Left ventricle myocardium inferior (tissue), 1 donor: ENCODE measurements at regions not wholly inside any gene's neighbourhood (a gene's known extent, or its start where the extent isn't known, plus 50 kb on each side); places are given as distances from the start of the nearest gene placed in this dataset.

Experiments
- DNase-seq: peaks from one replicate; pipeline ENCODE4 v3.0.0-alpha.2; 2020
- H3K27ac ChIP-seq: fragments of 200-600 bp; replicated peaks from 2 replicates; pipeline ENCODE4 v1.8.0; 2021
- H3K27me3 ChIP-seq: fragments of 200-600 bp; 2 replicates; pipeline ENCODE4 v1.8.0; 2021; ENCODE audit warnings: low read depth
- H3K36me3 ChIP-seq: fragments of 200-600 bp; 2 replicates; pipeline ENCODE4 v1.8.0; 2021
- H3K4me1 ChIP-seq: fragments of 200-600 bp; 2 replicates; pipeline ENCODE4 v1.8.0; 2021
- H3K4me3 ChIP-seq: fragments of 200-600 bp; 2 replicates; pipeline ENCODE4 v1.8.0; 2021; ENCODE audit warnings: mild to moderate bottlenecking, moderate library complexity
- H3K9me3 ChIP-seq: fragments of 200-600 bp; replicated peaks from 2 replicates; pipeline ENCODE4 v1.8.0; 2021
- intact Hi-C: fragments of 100-400 bp; cut with micrococcal nuclease; formaldehyde crosslinking; loops from one replicate; pipeline ENCODE4 v1.11.0; 2022
- TF ChIP-seq, protein P1 (sequence below): fragments of 200-600 bp; IDR thresholded peaks from 2 replicates; pipeline ENCODE4 v1.8.0; 2021; ENCODE audit warnings: antibody characterized with exemption, mild to moderate bottlenecking, borderline replicate concordance
- donor health status: DM: no; HTN: yes; CAD: no; lungs with severe emphysema.

DNA sequence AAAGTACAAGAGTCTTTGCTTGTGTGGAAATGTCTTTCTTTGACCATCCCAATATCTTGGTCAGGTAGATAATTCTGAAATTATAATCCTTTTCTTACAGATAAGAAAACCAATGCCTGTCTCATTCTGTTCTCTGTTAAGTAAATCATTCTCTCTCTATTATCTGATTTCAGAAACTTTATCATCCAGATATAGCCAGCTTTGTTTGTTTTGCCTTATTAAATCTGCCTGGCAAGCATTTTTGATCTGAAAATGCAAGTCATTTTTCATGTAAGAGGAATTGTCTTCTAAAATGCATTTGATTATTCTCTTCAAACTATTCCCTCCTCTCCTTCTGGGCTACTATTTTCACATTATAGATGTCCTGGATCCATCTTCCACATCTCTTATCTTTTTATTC lies 625.5 kb downstream of the CCDC171 start:
- no peaks in the 10 kb centered on the region for H3K9me3 ChIP-seq
- no peak overlapping the region for H3K27ac ChIP-seq
- H3K4me3 ChIP-seq: no peak overlapping the region
- intact Hi-C loops: no loop called here
- DNase-seq: no peak
- no peaks in the 10 kb centered on the region for H3K36me3 ChIP-seq
- TF ChIP-seq, protein P1, sequence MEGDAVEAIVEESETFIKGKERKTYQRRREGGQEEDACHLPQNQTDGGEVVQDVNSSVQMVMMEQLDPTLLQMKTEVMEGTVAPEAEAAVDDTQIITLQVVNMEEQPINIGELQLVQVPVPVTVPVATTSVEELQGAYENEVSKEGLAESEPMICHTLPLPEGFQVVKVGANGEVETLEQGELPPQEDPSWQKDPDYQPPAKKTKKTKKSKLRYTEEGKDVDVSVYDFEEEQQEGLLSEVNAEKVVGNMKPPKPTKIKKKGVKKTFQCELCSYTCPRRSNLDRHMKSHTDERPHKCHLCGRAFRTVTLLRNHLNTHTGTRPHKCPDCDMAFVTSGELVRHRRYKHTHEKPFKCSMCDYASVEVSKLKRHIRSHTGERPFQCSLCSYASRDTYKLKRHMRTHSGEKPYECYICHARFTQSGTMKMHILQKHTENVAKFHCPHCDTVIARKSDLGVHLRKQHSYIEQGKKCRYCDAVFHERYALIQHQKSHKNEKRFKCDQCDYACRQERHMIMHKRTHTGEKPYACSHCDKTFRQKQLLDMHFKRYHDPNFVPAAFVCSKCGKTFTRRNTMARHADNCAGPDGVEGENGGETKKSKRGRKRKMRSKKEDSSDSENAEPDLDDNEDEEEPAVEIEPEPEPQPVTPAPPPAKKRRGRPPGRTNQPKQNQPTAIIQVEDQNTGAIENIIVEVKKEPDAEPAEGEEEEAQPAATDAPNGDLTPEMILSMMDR: no peak
- H3K4me1 ChIP-seq: peaks cover 16% of the 10 kb centered on the region
- H3K27me3 ChIP-seq: no peaks in the 10 kb centered on the region

DNA sequence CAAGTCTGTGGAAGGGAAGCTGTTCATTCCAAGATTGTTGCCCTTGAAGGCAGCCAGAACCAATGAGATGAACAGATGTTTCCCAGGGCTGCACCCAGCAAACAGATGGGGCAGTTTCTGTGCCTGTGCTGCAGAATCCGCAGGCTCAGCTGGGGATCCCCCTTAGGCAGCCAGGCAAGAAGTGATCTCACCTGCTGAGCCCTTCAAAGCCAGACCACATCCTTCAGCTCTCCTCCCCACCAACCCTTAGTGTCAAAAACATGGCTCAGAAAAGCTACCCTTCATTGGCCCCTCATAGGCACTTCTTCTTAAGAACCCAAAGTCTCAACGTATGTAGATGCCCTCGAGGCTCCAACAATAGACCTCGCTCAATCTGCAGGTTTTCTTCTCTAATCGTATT lies 626.7 kb downstream of the CCDC171 start:
- Histone ChIP-seq H3K27ac (no peak overlapping the region), H3K4me1 (peaks cover 16% of the 10 kb centered on the region), H3K27me3 (no peaks in the 10 kb centered on the region), H3K4me3 (no peak overlapping the region), H3K9me3 (no peaks in the 10 kb centered on the region), H3K36me3 (no peaks in the 10 kb centered on the region)
- no peak for DNase-seq
- intact Hi-C loops: no loop called here
- TF ChIP-seq, protein P1: no peak

DNA sequence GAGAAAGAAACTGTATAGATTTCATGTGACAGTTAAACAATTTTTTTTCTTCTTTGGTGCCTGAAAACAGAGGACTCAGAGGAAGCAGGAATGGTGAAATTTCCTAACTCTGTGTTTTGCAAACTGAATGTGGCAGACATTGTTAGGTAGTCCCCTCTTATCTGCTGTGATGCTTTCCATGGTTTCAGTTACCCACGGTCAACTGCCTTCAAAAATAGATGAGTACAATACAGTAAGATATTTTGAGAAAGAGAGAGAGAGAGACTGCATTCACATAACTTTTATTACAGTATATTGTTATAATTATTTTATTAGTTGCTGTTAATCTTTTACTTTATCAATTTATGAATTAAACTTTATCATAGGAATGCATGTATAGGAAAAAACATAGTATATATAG lies 627.2 kb downstream of the CCDC171 start:
- Histone ChIP-seq H3K27ac (no peak overlapping the region), H3K36me3 (no peaks in the 10 kb centered on the region), H3K27me3 (no peaks in the 10 kb centered on the region), H3K4me3 (no peak overlapping the region), H3K9me3 (no peaks in the 10 kb centered on the region), H3K4me1 (peaks cover 16% of the 10 kb centered on the region)
- DNase-seq: no peak
- TF ChIP-seq, protein P1: no peak
- intact Hi-C loops: no loop called here

DNA sequence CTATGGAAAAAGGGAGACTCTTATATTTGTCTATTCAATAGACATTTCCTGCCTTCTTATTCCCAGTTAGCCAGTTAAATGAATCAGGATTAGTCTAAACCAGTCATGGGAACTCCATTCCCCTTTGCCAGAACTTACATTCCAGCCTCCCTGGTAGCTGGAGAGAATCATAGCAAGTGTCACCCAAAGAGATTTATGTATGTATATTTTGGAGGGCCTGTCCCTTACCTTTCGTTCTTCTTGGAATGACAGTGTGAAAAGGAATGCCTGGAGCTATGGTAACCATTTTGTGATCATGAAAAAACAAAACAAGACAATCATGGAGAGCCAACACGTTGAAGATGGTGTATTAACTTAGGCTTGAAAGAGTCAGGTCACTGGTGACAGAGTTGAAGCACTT lies 627.7 kb downstream of the CCDC171 start:
- H3K9me3 ChIP-seq: no peaks in the 10 kb centered on the region
- H3K4me3 ChIP-seq: no peak overlapping the region
- DNase-seq: no peak
- H3K27ac ChIP-seq: no peak overlapping the region
- intact Hi-C loops: no loop called here
- H3K27me3 ChIP-seq: no peaks in the 10 kb centered on the region
- H3K4me1 ChIP-seq: peaks cover 16% of the 10 kb centered on the region
- no peaks in the 10 kb centered on the region for H3K36me3 ChIP-seq
- TF ChIP-seq, protein P1: no peak

DNA sequence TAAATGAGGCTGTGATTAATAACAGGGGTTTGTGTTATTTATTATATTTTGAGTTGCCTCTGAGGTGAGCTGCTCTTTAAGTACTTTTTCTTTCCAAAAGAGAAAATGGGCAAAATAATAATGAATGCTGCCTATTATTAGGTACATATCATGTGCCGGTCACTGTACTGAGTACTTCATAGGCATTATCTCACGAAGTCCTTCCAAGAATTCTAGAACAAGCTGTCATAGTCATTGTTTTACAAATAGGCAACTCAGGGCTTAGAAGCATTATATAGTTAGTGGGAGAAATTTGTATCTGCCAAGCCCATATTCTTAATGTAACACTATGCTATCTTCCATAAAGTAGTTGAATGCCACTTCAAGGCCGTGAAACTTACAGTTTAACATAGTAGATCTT lies 628.7 kb downstream of the CCDC171 start:
- no peaks in the 10 kb centered on the region for H3K27me3 ChIP-seq
- peak overlapping the region; percentile 36 for H3K27ac ChIP-seq
- TF ChIP-seq, protein P1: no peak
- no peak overlapping the region for H3K4me3 ChIP-seq
- H3K36me3 ChIP-seq: no peaks in the 10 kb centered on the region
- DNase-seq: no peak
- H3K4me1 ChIP-seq: peaks cover 16% of the 10 kb centered on the region
- intact Hi-C loops: no loop called here
- H3K9me3 ChIP-seq: no peaks in the 10 kb centered on the region

DNA sequence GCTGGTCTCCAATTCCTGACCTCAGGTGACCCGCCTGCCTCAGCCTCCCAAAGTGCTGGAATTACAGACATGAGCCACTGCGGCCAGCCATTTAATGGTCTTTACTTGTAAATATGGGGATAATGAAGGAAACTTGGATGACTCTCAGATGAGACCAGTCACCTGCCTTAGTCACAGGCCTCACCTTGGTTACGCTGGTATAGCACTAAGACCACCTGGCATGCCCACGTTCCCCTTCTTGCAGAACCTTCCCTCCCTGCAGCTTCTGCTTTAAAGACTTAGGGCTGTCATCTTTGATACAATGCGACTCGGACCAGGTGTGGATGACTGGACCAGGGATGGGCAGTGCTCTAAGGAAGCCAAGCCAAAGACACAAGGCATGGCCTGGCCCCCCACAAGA lies 629.9 kb downstream of the CCDC171 start:
- Histone ChIP-seq H3K36me3 (no peaks in the 10 kb centered on the region), H3K9me3 (no peaks in the 10 kb centered on the region), H3K4me1 (peaks cover 16% of the 10 kb centered on the region), H3K27me3 (no peaks in the 10 kb centered on the region), H3K27ac (no peak overlapping the region), H3K4me3 (no peak overlapping the region)
- intact Hi-C loops: no loop called here
- TF ChIP-seq, protein P1: no peak
- no peak for DNase-seq
